ENCODE measurements at regions not wholly inside any gene's neighbourhood (a gene's known extent, or its start where the extent isn't known, plus 50 kb on each side); places are given as distances from the start of the nearest gene placed in this dataset.

DNA sequence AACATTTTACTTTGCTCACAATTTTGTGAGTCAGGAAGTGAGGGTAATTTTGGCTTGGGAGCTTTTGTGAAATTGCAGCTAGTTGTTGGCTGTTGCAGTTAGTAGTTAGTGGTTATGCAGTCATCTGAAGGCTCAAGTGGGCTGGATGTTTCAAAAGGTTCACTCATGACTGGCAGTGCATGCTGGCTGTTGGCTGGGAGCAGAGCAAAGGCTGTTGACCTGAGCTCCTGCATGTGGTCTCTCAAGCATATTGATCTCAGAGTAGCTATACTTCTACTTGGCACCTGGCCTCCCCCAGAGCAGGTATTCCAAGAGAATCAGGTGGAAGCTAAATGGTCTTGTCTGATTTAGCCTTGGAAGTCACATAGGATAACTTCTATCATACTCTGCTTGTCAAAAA lies 414.1 kb upstream of the STXBP6 start:
- TF ChIP-seq MAX (IDR thresholded peaks at IDR 0.05): no peak
- TF ChIP-seq TAF1 (IDR thresholded peaks at IDR 0.05; ENCODE audit: low read depth): no peak
- TF ChIP-seq EGR1 (IDR thresholded peaks at IDR 0.05): no peak
- TF ChIP-seq EP300 (IDR thresholded peaks at IDR 0.05; ENCODE audit: borderline replicate concordance): no peak
- no peak for TF ChIP-seq CEBPB (IDR thresholded peaks at IDR 0.05)
- no peak for TF ChIP-seq REST (IDR thresholded peaks at IDR 0.05; ENCODE audit: low read depth)
- no peak for TF ChIP-seq FOXM1 (IDR thresholded peaks at IDR 0.05; ENCODE audit: borderline replicate concordance, low read depth)
- no peak for TF ChIP-seq YY1 (IDR thresholded peaks at IDR 0.05; ENCODE audit: low read depth)
- TF ChIP-seq RAD21 (IDR thresholded peaks at IDR 0.05; ENCODE audit: low read depth): no peak
- no peak for TF ChIP-seq TEAD4 (IDR thresholded peaks at IDR 0.05)
- no peak for TF ChIP-seq TCF12 (IDR thresholded peaks at IDR 0.05; ENCODE audit: low read depth)
